ENCODE measurements at regions not wholly inside any gene's neighbourhood (a gene's known extent, or its start where the extent isn't known, plus 50 kb on each side); places are given as distances from the start of the nearest gene placed in this dataset.

DNA sequence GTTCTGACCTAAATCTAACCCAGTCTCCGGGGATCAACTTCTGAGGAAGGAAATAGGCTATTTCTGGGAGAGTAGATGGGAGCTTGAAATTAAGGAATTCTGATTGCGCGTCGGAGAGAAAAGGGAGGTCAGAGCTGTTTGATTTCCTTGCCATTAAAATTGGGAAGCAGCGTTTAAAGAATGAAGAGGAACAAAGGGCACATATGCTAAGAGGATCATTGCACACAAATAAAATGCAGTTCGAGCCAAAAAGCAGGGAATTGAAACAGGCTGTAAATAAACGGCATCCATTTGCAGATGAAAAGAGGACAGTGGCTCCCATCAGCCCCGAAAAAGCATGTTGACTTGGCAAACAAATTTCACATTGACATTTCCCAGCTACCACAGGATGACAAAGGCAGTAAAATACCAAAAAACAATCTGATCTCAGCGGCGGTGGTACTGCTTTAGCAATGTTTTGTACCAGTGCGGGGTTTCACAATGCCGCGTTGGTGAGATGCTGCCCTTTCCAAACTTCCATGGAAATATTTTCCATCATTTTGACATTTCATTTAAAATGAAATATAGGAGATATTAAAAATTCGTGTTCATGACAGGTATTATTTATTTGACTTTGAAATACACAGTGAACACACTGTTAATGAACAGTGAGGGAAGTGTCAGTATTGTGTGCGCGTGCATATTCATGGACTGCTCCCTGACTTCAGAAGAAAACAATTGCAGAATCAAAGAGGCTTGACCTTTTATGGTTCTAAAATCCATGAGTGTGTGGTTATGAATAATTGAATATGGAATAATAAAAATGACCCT lies 108.8 kb downstream of the SQOR start:
- Histone ChIP-seq H2BK12ac (ENCODE audit: low read length in 2 of 2) (no peak overlapping the region), H2BK15ac (ENCODE audit: low read depth, poor library complexity, severe bottlenecking) (no peak overlapping the region), H3K14ac (ENCODE audit: low read length in 2 of 2) (no peak overlapping the region), H3K9ac (ENCODE audit: low read length) (no peak overlapping the region), H3K79me1 (replicated peaks; ENCODE audit: low read length, poor library complexity, severe bottlenecking) (no peaks in the 10 kb centered on the region), H3K4ac (ENCODE audit: low read depth in 1 of 2, low read length in 2 of 2) (no peak overlapping the region), H3K23ac (ENCODE audit: low read length in 2 of 2) (no peak overlapping the region), H3K27ac (ENCODE audit: low read length, poor library complexity, severe bottlenecking) (no peak overlapping the region), H3K36me3 (ENCODE audit: control insufficient read depth in 1 of 2, insufficient read depth in 2 of 2, low read depth in 1 of 2, low read length in 2 of 2) (no peaks in the 10 kb centered on the region), H4K91ac (ENCODE audit: low read length) (no peak overlapping the region), H3K4me3 (ENCODE audit: insufficient read depth in 1 of 2, low read depth in 1 of 2, low read length in 2 of 2) (no peak overlapping the region), H2BK120ac (ENCODE audit: low read depth, low read length) (no peak overlapping the region), H2AK5ac (ENCODE audit: low read length, severe bottlenecking) (no peak overlapping the region), H4K8ac (ENCODE audit: low read length) (no peak overlapping the region), H3K27me3 (ENCODE audit: control insufficient read depth in 1 of 2, insufficient read depth in 1 of 2, low read length in 2 of 2) (peaks cover 4 to 11% of the 10 kb centered on the region in 2 experiments), H2AFZ (ENCODE audit: low read depth, low read length) (no peak overlapping the region), H2BK5ac (ENCODE audit: low read depth, low read length, poor library complexity, severe bottlenecking) (no peak overlapping the region), H3K9me3 (ENCODE audit: control insufficient read depth, low read length) (no peaks in the 10 kb centered on the region), H3K18ac (ENCODE audit: low read depth in 1 of 2, low read length in 2 of 2) (no peak overlapping the region), H3K4me1 (ENCODE audit: control insufficient read depth, insufficient read depth, low read depth, low read length) (no peaks in the 10 kb centered on the region), H3K4me2 (ENCODE audit: low read length, poor library complexity, severe bottlenecking) (no peak overlapping the region)
- 72% methylated on average over 14 of the region's 16 CpGs for WGBS
- no peak for DNase-seq

DNA sequence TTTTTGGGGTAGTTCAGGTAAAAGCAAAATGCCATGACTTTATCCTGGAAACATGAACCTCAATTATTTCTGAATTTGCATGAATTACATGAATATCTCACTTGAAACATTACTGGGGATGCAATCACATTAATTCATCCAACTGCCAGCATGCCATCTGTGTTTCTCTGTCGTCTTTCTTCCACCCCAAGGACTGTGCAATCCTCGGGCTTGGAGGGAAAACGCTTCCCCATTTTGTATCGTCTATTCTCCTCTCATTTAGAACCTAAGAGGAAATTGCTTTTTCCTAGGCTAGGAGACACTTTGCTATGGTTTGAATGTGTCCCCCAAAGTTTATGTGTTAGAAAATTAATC lies 109.4 kb downstream of the SQOR start:
- Histone ChIP-seq H3K27ac (ENCODE audit: low read length, poor library complexity, severe bottlenecking) (no peak overlapping the region), H3K4me1 (ENCODE audit: control insufficient read depth, insufficient read depth, low read depth, low read length) (no peaks in the 10 kb centered on the region), H4K91ac (ENCODE audit: low read length) (no peak overlapping the region), H2AK5ac (ENCODE audit: low read length, severe bottlenecking) (no peak overlapping the region), H3K14ac (ENCODE audit: low read length in 2 of 2) (no peak overlapping the region), H3K18ac (ENCODE audit: low read depth in 1 of 2, low read length in 2 of 2) (no peak overlapping the region), H3K4me2 (ENCODE audit: low read length, poor library complexity, severe bottlenecking) (no peak overlapping the region), H2BK120ac (ENCODE audit: low read depth, low read length) (no peak overlapping the region), H2BK12ac (ENCODE audit: low read length in 2 of 2) (no peak overlapping the region), H3K9ac (ENCODE audit: low read length) (no peak overlapping the region), H2BK5ac (ENCODE audit: low read depth, low read length, poor library complexity, severe bottlenecking) (no peak overlapping the region), H3K9me3 (ENCODE audit: control insufficient read depth, low read length) (no peaks in the 10 kb centered on the region), H2BK15ac (ENCODE audit: low read depth, poor library complexity, severe bottlenecking) (no peak overlapping the region), H3K36me3 (ENCODE audit: control insufficient read depth in 1 of 2, insufficient read depth in 2 of 2, low read depth in 1 of 2, low read length in 2 of 2) (no peaks in the 10 kb centered on the region), H3K4ac (ENCODE audit: low read depth in 1 of 2, low read length in 2 of 2) (no peak overlapping the region), H2AFZ (ENCODE audit: low read depth, low read length) (no peak overlapping the region), H4K8ac (ENCODE audit: low read length) (no peak overlapping the region), H3K79me1 (replicated peaks; ENCODE audit: low read length, poor library complexity, severe bottlenecking) (no peaks in the 10 kb centered on the region), H3K27me3 (ENCODE audit: control insufficient read depth in 1 of 2, insufficient read depth in 1 of 2, low read length in 2 of 2) (peaks cover 4 to 11% of the 10 kb centered on the region in 2 experiments), H3K23ac (ENCODE audit: low read length in 2 of 2) (no peak overlapping the region), H3K4me3 (ENCODE audit: insufficient read depth in 1 of 2, low read depth in 1 of 2, low read length in 2 of 2) (no peak overlapping the region)
- 61% methylated on average over 2 of the region's 4 CpGs for WGBS
- DNase-seq, result no peak

DNA sequence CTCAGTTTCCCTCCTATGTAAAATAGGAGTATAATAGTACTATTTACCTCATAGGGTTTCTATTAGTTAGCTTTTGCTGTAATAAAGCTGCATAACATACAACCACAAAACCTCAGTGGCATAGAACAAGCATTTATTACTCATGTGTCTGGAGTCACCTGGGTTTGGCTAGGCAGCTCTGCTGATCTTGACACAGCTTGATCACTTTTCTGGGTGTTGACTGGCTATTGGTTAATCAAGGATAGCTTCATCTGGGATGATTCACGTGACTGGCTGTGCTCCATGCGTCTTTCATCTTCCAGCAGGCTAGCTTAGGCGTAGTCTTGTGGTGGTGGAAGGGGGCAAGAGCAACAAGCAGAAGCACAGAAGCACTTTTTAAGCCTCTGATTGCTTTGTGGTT lies 112.6 kb downstream of the SQOR start:
- WGBS, result 68% methylated on average over 3 of the region's 3 CpGs
- no peak overlapping the region for H2BK5ac ChIP-seq (ENCODE audit: low read depth, low read length, poor library complexity, severe bottlenecking)
- no peaks in the 10 kb centered on the region for H3K4me1 ChIP-seq (ENCODE audit: control insufficient read depth, insufficient read depth, low read depth, low read length)
- H4K91ac ChIP-seq (ENCODE audit: low read length), result no peak overlapping the region
- H3K27ac ChIP-seq (ENCODE audit: low read length, poor library complexity, severe bottlenecking), result no peak overlapping the region
- H3K79me1 ChIP-seq (replicated peaks; ENCODE audit: low read length, poor library complexity, severe bottlenecking), result no peaks in the 10 kb centered on the region
- no peak overlapping the region for H2BK12ac ChIP-seq (ENCODE audit: low read length in 2 of 2)
- H3K23ac ChIP-seq (ENCODE audit: low read length in 2 of 2), result no peak overlapping the region
- no peaks in the 10 kb centered on the region for H3K9me3 ChIP-seq (ENCODE audit: control insufficient read depth, low read length)
- H3K14ac ChIP-seq (ENCODE audit: low read length in 2 of 2), result no peak overlapping the region
- H4K8ac ChIP-seq (ENCODE audit: low read length), result no peak overlapping the region
- no peak overlapping the region for H3K4me2 ChIP-seq (ENCODE audit: low read length, poor library complexity, severe bottlenecking)
- no peak overlapping the region for H3K9ac ChIP-seq (ENCODE audit: low read length)
- H2AK5ac ChIP-seq (ENCODE audit: low read length, severe bottlenecking), result no peak overlapping the region
- H3K4ac ChIP-seq (ENCODE audit: low read depth in 1 of 2, low read length in 2 of 2), result no peak overlapping the region
- H3K4me3 ChIP-seq (ENCODE audit: insufficient read depth in 1 of 2, low read depth in 1 of 2, low read length in 2 of 2), result no peak overlapping the region
- peaks cover 4 to 6% of the 10 kb centered on the region in 2 experiments for H3K27me3 ChIP-seq (ENCODE audit: control insufficient read depth in 1 of 2, insufficient read depth in 1 of 2, low read length in 2 of 2)
- no peak for DNase-seq
- no peaks in the 10 kb centered on the region for H3K36me3 ChIP-seq (ENCODE audit: control insufficient read depth in 1 of 2, insufficient read depth in 2 of 2, low read depth in 1 of 2, low read length in 2 of 2)
- no peak overlapping the region for H2BK120ac ChIP-seq (ENCODE audit: low read depth, low read length)
- H3K18ac ChIP-seq (ENCODE audit: low read depth in 1 of 2, low read length in 2 of 2), result no peak overlapping the region
- no peak overlapping the region for H2BK15ac ChIP-seq (ENCODE audit: low read depth, poor library complexity, severe bottlenecking)
- no peak overlapping the region for H2AFZ ChIP-seq (ENCODE audit: low read depth, low read length)

DNA sequence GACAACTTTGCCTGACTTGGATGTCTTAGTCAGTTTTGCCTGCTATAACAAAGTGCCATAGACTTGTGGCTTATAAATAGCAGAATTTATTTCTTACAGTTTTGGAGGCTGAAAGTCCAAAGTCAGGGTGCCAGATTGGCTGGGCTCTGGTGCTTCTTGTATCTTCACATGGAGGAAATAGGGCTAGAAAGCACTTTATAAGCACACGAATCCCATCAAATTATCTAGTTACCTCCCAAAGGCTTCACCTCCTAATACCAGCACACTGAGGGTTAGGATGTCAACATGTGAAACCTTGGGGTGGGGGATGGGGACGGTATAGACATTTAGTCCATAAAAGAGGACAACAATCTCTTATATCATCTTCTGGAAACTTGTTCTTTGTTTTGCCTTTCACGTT lies 116.8 kb downstream of the SQOR start:
- H2BK120ac ChIP-seq (ENCODE audit: low read depth, low read length), result no peak overlapping the region

More for the DNA sequence above, 116.8 kb downstream of the SQOR start:
- Histone ChIP-seq H3K4me3 (ENCODE audit: insufficient read depth in 1 of 2, low read depth in 1 of 2, low read length in 2 of 2) (no peak overlapping the region), H2BK12ac (ENCODE audit: low read length in 2 of 2) (no peak overlapping the region), H3K27me3 (ENCODE audit: control insufficient read depth in 1 of 2, insufficient read depth in 1 of 2, low read length in 2 of 2) (no peaks in the 10 kb centered on the region), H3K36me3 (ENCODE audit: control insufficient read depth in 1 of 2, insufficient read depth in 2 of 2, low read depth in 1 of 2, low read length in 2 of 2) (no peaks in the 10 kb centered on the region), H3K79me1 (replicated peaks; ENCODE audit: low read length, poor library complexity, severe bottlenecking) (no peaks in the 10 kb centered on the region), H2AK5ac (ENCODE audit: low read length, severe bottlenecking) (no peak overlapping the region), H3K18ac (ENCODE audit: low read depth in 1 of 2, low read length in 2 of 2) (no peak overlapping the region), H4K8ac (ENCODE audit: low read length) (no peak overlapping the region), H3K4ac (ENCODE audit: low read depth in 1 of 2, low read length in 2 of 2) (no peak overlapping the region), H2BK15ac (ENCODE audit: low read depth, poor library complexity, severe bottlenecking) (no peak overlapping the region), H3K9ac (ENCODE audit: low read length) (no peak overlapping the region), H3K9me3 (ENCODE audit: control insufficient read depth, low read length) (no peaks in the 10 kb centered on the region), H3K4me2 (ENCODE audit: low read length, poor library complexity, severe bottlenecking) (no peak overlapping the region), H2AFZ (ENCODE audit: low read depth, low read length) (no peak overlapping the region), H3K27ac (ENCODE audit: low read length, poor library complexity, severe bottlenecking) (no peak overlapping the region), H3K4me1 (ENCODE audit: control insufficient read depth, insufficient read depth, low read depth, low read length) (no peaks in the 10 kb centered on the region), H3K23ac (ENCODE audit: low read length in 2 of 2) (no peak overlapping the region), H3K14ac (ENCODE audit: low read length in 2 of 2) (no peak overlapping the region), H4K91ac (ENCODE audit: low read length) (no peak overlapping the region), H2BK5ac (ENCODE audit: low read depth, low read length, poor library complexity, severe bottlenecking) (no peak overlapping the region)
- WGBS, result no CpG with 5 or more reads among the region's 3 CpGs
- DNase-seq, result no peak
